Endothelial cell (in vitro differentiated cells): ENCODE measurements at regions not wholly inside any gene's neighbourhood (a gene's known extent, or its start where the extent isn't known, plus 50 kb on each side); places are given as distances from the start of the nearest gene placed in this dataset.

ENCODE experiments used
- DNase-seq: peaks from one replicate; pipeline ENCODE4 v3.0.0; 2021; ENCODE audit warnings: low spot score
- H3K27ac Mint-ChIP-seq: one replicate; pipeline ENCODE4 v1.8.0; 2021; ENCODE audit warnings: mixed read lengths, inconsistent platforms; ENCODE audit not compliant: unreplicated experiment
- H3K27me3 Mint-ChIP-seq: one replicate; pipeline ENCODE4 v1.8.0; 2021; ENCODE audit warnings: mild to moderate bottlenecking, moderate library complexity, mixed read lengths, inconsistent platforms; ENCODE audit not compliant: unreplicated experiment
- H3K36me3 Mint-ChIP-seq: one replicate; pipeline ENCODE4 v1.8.0; 2021; ENCODE audit warnings: mild to moderate bottlenecking, low read depth, mixed read lengths, inconsistent platforms; ENCODE audit not compliant: unreplicated experiment
- H3K4me1 Mint-ChIP-seq: one replicate; pipeline ENCODE4 v1.8.0; 2021; ENCODE audit warnings: mild to moderate bottlenecking, mixed read lengths, inconsistent platforms; ENCODE audit not compliant: unreplicated experiment
- H3K4me3 Mint-ChIP-seq: one replicate; pipeline ENCODE4 v1.8.0; 2021; ENCODE audit warnings: mild to moderate bottlenecking, mixed read lengths, inconsistent platforms; ENCODE audit not compliant: unreplicated experiment
- H3K9me3 Mint-ChIP-seq: one replicate; pipeline ENCODE4 v1.8.0; 2021; ENCODE audit warnings: mixed read lengths, inconsistent platforms; ENCODE audit not compliant: unreplicated experiment
- TF ChIP-seq, protein P1 (sequence below): fragments of 200-600 bp; sonication (generic); IDR thresholded peaks from one replicate; pipeline ENCODE4 v1.5.0; 2021; ENCODE audit warnings: antibody characterized with exemption; ENCODE audit not compliant: unreplicated experiment

GRCh38 chr15:39365873-39366272, 215.0 kb upstream of the THBS1 start:
- H3K9me3 Mint-ChIP-seq = no peaks in the 10 kb centered on the region
- no peaks in the 10 kb centered on the region for H3K36me3 Mint-ChIP-seq
- H3K4me1 Mint-ChIP-seq = no peaks in the 10 kb centered on the region

DNA sequence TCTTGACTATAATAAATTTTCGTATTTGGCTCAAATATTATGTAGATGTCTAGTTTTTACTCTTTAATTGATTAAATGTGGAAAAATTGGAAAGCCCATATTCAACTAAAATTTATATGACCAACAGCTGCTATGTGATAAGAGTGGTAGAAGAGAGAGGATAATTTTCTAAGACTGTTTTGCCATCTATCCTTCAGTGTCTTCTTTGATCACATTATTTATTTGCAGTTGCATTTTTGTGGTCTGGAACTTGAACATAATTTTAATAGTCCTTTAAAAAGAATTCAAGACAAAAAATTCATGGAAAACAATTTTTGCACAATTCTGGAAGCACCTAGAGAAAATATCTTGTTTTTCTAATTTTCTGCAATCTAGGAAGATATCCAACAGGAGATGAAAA, 213.3 kb upstream of the THBS1 start:
- Mint-ChIP-seq H3K9me3 (no peaks in the 10 kb centered on the region), H3K27ac (no peak overlapping the region), H3K4me3 (no peak overlapping the region), H3K36me3 (no peaks in the 10 kb centered on the region), H3K27me3 (no peaks in the 10 kb centered on the region), H3K4me1 (no peaks in the 10 kb centered on the region)
- TF ChIP-seq, protein P1, sequence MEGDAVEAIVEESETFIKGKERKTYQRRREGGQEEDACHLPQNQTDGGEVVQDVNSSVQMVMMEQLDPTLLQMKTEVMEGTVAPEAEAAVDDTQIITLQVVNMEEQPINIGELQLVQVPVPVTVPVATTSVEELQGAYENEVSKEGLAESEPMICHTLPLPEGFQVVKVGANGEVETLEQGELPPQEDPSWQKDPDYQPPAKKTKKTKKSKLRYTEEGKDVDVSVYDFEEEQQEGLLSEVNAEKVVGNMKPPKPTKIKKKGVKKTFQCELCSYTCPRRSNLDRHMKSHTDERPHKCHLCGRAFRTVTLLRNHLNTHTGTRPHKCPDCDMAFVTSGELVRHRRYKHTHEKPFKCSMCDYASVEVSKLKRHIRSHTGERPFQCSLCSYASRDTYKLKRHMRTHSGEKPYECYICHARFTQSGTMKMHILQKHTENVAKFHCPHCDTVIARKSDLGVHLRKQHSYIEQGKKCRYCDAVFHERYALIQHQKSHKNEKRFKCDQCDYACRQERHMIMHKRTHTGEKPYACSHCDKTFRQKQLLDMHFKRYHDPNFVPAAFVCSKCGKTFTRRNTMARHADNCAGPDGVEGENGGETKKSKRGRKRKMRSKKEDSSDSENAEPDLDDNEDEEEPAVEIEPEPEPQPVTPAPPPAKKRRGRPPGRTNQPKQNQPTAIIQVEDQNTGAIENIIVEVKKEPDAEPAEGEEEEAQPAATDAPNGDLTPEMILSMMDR = no peak
- no peak for DNase-seq

More at GRCh38 chr15:39365873-39366272, 215.0 kb upstream of the THBS1 start:
- Mint-ChIP-seq H3K27ac (no peak overlapping the region), H3K4me3 (no peak overlapping the region), H3K27me3 (no peaks in the 10 kb centered on the region)
- DNase-seq = no peak
- TF ChIP-seq, protein P1 = no peak

GRCh38 chr15:39369768-39370167, 211.1 kb upstream of the THBS1 start:
- Mint-ChIP-seq H3K36me3 (no peaks in the 10 kb centered on the region), H3K27ac (no peak overlapping the region), H3K4me1 (no peaks in the 10 kb centered on the region), H3K27me3 (no peaks in the 10 kb centered on the region), H3K9me3 (no peaks in the 10 kb centered on the region), H3K4me3 (no peak overlapping the region)
- no peak for DNase-seq
- TF ChIP-seq, protein P1 = no peak

- H3K27me3 Mint-ChIP-seq = no peaks in the 10 kb centered on the region
- TF ChIP-seq, protein P1 = no peak
- no peak overlapping the region for H3K27ac Mint-ChIP-seq
- H3K4me1 Mint-ChIP-seq = no peaks in the 10 kb centered on the region
- H3K9me3 Mint-ChIP-seq = no peaks in the 10 kb centered on the region
- DNase-seq = no peak
- no peak overlapping the region for H3K4me3 Mint-ChIP-seq
- no peaks in the 10 kb centered on the region for H3K36me3 Mint-ChIP-seq
Measured at GRCh38 chr15:39376371-39376909, 204.4 kb upstream of the THBS1 start.

- Mint-ChIP-seq H3K4me3 (no peak overlapping the region), H3K27ac (no peak overlapping the region), H3K9me3 (no peaks in the 10 kb centered on the region), H3K36me3 (no peaks in the 10 kb centered on the region), H3K4me1 (no peaks in the 10 kb centered on the region), H3K27me3 (no peaks in the 10 kb centered on the region)
- TF ChIP-seq, protein P1 = no peak
- DNase-seq = no peak
Measured at GRCh38 chr15:39381517-39381916, 199.4 kb upstream of the THBS1 start.
